ENCODE measurements at regions not wholly inside any gene's neighbourhood (a gene's known extent, or its start where the extent isn't known, plus 50 kb on each side); places are given as distances from the start of the nearest gene placed in this dataset.

- Histone ChIP-seq H3K27ac (ENCODE audit: insufficient read depth, low read length, poor library complexity, severe bottlenecking) (no peak overlapping the region), H3K4me3 (ENCODE audit: insufficient read depth, low read depth, low read length, poor library complexity, severe bottlenecking) (no peak overlapping the region), H3K9me3 (ENCODE audit: control insufficient read depth, low read length) (no peaks in the 10 kb centered on the region), H3K27me3 (replicated peaks; ENCODE audit: control insufficient read depth, insufficient read depth, low read length, poor library complexity, severe bottlenecking) (no peaks in the 10 kb centered on the region), H3K4me1 (ENCODE audit: control insufficient read depth, insufficient read depth, low read length, poor library complexity, severe bottlenecking) (no peaks in the 10 kb centered on the region), H3K36me3 (ENCODE audit: control insufficient read depth, insufficient read depth, low read length) (no peaks in the 10 kb centered on the region)
- no peak for DNase-seq
Measured at GRCh38 chr6:95503568-95503967, 73.8 kb upstream of the MANEA start.

GRCh38 chr6:95511404-95511803, 65.9 kb upstream of the MANEA start:
- no peak for DNase-seq
- H3K36me3 ChIP-seq (ENCODE audit: control insufficient read depth, insufficient read depth, low read length) = no peaks in the 10 kb centered on the region
- no peak overlapping the region for H3K4me3 ChIP-seq (ENCODE audit: insufficient read depth, low read depth, low read length, poor library complexity, severe bottlenecking)
- no peaks in the 10 kb centered on the region for H3K4me1 ChIP-seq (ENCODE audit: control insufficient read depth, insufficient read depth, low read length, poor library complexity, severe bottlenecking)
- H3K27me3 ChIP-seq (replicated peaks; ENCODE audit: control insufficient read depth, insufficient read depth, low read length, poor library complexity, severe bottlenecking) = no peaks in the 10 kb centered on the region
- no peaks in the 10 kb centered on the region for H3K9me3 ChIP-seq (ENCODE audit: control insufficient read depth, low read length)
- no peak overlapping the region for H3K27ac ChIP-seq (ENCODE audit: insufficient read depth, low read length, poor library complexity, severe bottlenecking)

GRCh38 chr6:95515975-95516374, 61.4 kb upstream of the MANEA start:
- H3K36me3 ChIP-seq (ENCODE audit: control insufficient read depth, insufficient read depth, low read length) = no peaks in the 10 kb centered on the region
- H3K4me1 ChIP-seq (ENCODE audit: control insufficient read depth, insufficient read depth, low read length, poor library complexity, severe bottlenecking) = no peaks in the 10 kb centered on the region
- H3K4me3 ChIP-seq (ENCODE audit: insufficient read depth, low read depth, low read length, poor library complexity, severe bottlenecking) = no peak overlapping the region
- no peaks in the 10 kb centered on the region for H3K9me3 ChIP-seq (ENCODE audit: control insufficient read depth, low read length)
- no peak for DNase-seq
- H3K27me3 ChIP-seq (replicated peaks; ENCODE audit: control insufficient read depth, insufficient read depth, low read length, poor library complexity, severe bottlenecking) = no peaks in the 10 kb centered on the region
- no peak overlapping the region for H3K27ac ChIP-seq (ENCODE audit: insufficient read depth, low read length, poor library complexity, severe bottlenecking)

- Histone ChIP-seq H3K9me3 (ENCODE audit: control insufficient read depth, low read length) (no peaks in the 10 kb centered on the region), H3K4me3 (ENCODE audit: insufficient read depth, low read depth, low read length, poor library complexity, severe bottlenecking) (no peak overlapping the region), H3K4me1 (ENCODE audit: control insufficient read depth, insufficient read depth, low read length, poor library complexity, severe bottlenecking) (no peaks in the 10 kb centered on the region), H3K27me3 (replicated peaks; ENCODE audit: control insufficient read depth, insufficient read depth, low read length, poor library complexity, severe bottlenecking) (no peaks in the 10 kb centered on the region), H3K27ac (ENCODE audit: insufficient read depth, low read length, poor library complexity, severe bottlenecking) (no peak overlapping the region), H3K36me3 (ENCODE audit: control insufficient read depth, insufficient read depth, low read length) (no peaks in the 10 kb centered on the region)
- DNase-seq = no peak
Measured at GRCh38 chr6:95517004-95517403, 60.3 kb upstream of the MANEA start.

GRCh38 chr6:95517568-95517967, 59.8 kb upstream of the MANEA start:
- no peak for DNase-seq
- H3K4me1 ChIP-seq (ENCODE audit: control insufficient read depth, insufficient read depth, low read length, poor library complexity, severe bottlenecking) = no peaks in the 10 kb centered on the region
- H3K27ac ChIP-seq (ENCODE audit: insufficient read depth, low read length, poor library complexity, severe bottlenecking) = no peak overlapping the region
- H3K9me3 ChIP-seq (ENCODE audit: control insufficient read depth, low read length) = no peaks in the 10 kb centered on the region
- no peak overlapping the region for H3K4me3 ChIP-seq (ENCODE audit: insufficient read depth, low read depth, low read length, poor library complexity, severe bottlenecking)
- H3K36me3 ChIP-seq (ENCODE audit: control insufficient read depth, insufficient read depth, low read length) = no peaks in the 10 kb centered on the region
- H3K27me3 ChIP-seq (replicated peaks; ENCODE audit: control insufficient read depth, insufficient read depth, low read length, poor library complexity, severe bottlenecking) = no peaks in the 10 kb centered on the region

GRCh38 chr6:95518630-95519227, 58.6 kb upstream of the MANEA start:
- H3K9me3 ChIP-seq (ENCODE audit: control insufficient read depth, low read length) = no peaks in the 10 kb centered on the region
- no peak overlapping the region for H3K4me3 ChIP-seq (ENCODE audit: insufficient read depth, low read depth, low read length, poor library complexity, severe bottlenecking)
- H3K27me3 ChIP-seq (replicated peaks; ENCODE audit: control insufficient read depth, insufficient read depth, low read length, poor library complexity, severe bottlenecking) = no peaks in the 10 kb centered on the region
- no peak for DNase-seq
- no peaks in the 10 kb centered on the region for H3K4me1 ChIP-seq (ENCODE audit: control insufficient read depth, insufficient read depth, low read length, poor library complexity, severe bottlenecking)
- H3K27ac ChIP-seq (ENCODE audit: insufficient read depth, low read length, poor library complexity, severe bottlenecking) = no peak overlapping the region
- H3K36me3 ChIP-seq (ENCODE audit: control insufficient read depth, insufficient read depth, low read length) = no peaks in the 10 kb centered on the region

GRCh38 chr6:95519228-95520037, 57.9 kb upstream of the MANEA start:
- no peak overlapping the region for H3K4me3 ChIP-seq (ENCODE audit: insufficient read depth, low read depth, low read length, poor library complexity, severe bottlenecking)
- no peaks in the 10 kb centered on the region for H3K27me3 ChIP-seq (replicated peaks; ENCODE audit: control insufficient read depth, insufficient read depth, low read length, poor library complexity, severe bottlenecking)
- H3K27ac ChIP-seq (ENCODE audit: insufficient read depth, low read length, poor library complexity, severe bottlenecking) = no peak overlapping the region
- no peaks in the 10 kb centered on the region for H3K4me1 ChIP-seq (ENCODE audit: control insufficient read depth, insufficient read depth, low read length, poor library complexity, severe bottlenecking)
- no peak for DNase-seq
- H3K36me3 ChIP-seq (ENCODE audit: control insufficient read depth, insufficient read depth, low read length) = no peaks in the 10 kb centered on the region
- no peaks in the 10 kb centered on the region for H3K9me3 ChIP-seq (ENCODE audit: control insufficient read depth, low read length)

- H3K4me1 ChIP-seq (ENCODE audit: control insufficient read depth, insufficient read depth, low read length, poor library complexity, severe bottlenecking) = no peaks in the 10 kb centered on the region
- no peaks in the 10 kb centered on the region for H3K9me3 ChIP-seq (ENCODE audit: control insufficient read depth, low read length)
- H3K27ac ChIP-seq (ENCODE audit: insufficient read depth, low read length, poor library complexity, severe bottlenecking) = no peak overlapping the region
- H3K27me3 ChIP-seq (replicated peaks; ENCODE audit: control insufficient read depth, insufficient read depth, low read length, poor library complexity, severe bottlenecking) = no peaks in the 10 kb centered on the region
- H3K4me3 ChIP-seq (ENCODE audit: insufficient read depth, low read depth, low read length, poor library complexity, severe bottlenecking) = no peak overlapping the region
- H3K36me3 ChIP-seq (ENCODE audit: control insufficient read depth, insufficient read depth, low read length) = no peaks in the 10 kb centered on the region
- no peak for DNase-seq
Measured at GRCh38 chr6:95521181-95521580, 56.2 kb upstream of the MANEA start.
